NT2/D1 (cell line): ENCODE measurements at regions not wholly inside any gene's neighbourhood (a gene's known extent, or its start where the extent isn't known, plus 50 kb on each side); places are given as distances from the start of the nearest gene placed in this dataset.

Experiments used
- SUZ12 ChIP-seq: IDR thresholded peaks from 2 replicates; pipeline ENCODE4 v1.6.1; 2011; ENCODE audit not compliant: insufficient read length, insufficient read depth; ENCODE audit errors: extremely low read depth
- YY1 ChIP-seq: IDR thresholded peaks from 2 replicates; pipeline ENCODE4 v1.6.1; 2011; ENCODE audit not compliant: insufficient read length, insufficient read depth
- ZNF274 ChIP-seq: IDR thresholded peaks from 2 replicates; pipeline ENCODE4 v1.6.1; 2011; ENCODE audit warnings: mild to moderate bottlenecking, low read depth, low read length

DNA sequence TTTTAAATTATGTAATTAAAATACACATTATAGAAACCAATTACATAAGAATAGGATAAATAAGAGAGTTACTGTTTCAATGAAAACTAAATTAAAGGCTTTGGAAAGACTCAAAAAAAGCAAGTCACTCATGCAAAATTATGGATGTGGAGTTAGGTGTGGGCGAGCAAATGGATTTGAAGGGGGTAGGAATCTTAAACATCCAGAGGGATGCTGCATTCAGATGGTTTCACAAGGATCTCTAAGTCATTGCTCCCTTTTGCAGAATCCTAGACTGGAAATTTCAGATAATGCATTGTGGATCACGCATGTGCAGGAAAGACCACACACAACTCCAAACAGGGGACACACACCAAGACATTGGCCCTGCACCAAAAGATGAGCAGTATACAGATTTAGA is 57.5 kb downstream of the DRD1 start:
- TF ChIP-seq SUZ12 (no peak), YY1 (no peak), ZNF274 (no peak)
